ENCODE measurements at regions not wholly inside any gene's neighbourhood (a gene's known extent, or its start where the extent isn't known, plus 50 kb on each side); places are given as distances from the start of the nearest gene placed in this dataset.

- H3K27me3 ChIP-seq (ENCODE audit: low read length) = no peaks in the 10 kb centered on the region
- H3K27ac ChIP-seq (ENCODE audit: low read length) = no peak overlapping the region
- BruUV-seq (replicated peaks) = no TSS peak
- H2AFZ ChIP-seq (ENCODE audit: low read length) = no peak overlapping the region
- ChIA-PET CTCF (no interaction called here), POLR2A (ENCODE audit: unreplicated experiment) (no interaction called here)
- H3K9ac ChIP-seq (ENCODE audit: low read length) = no peak overlapping the region
- no peaks in the 10 kb centered on the region for H3F3A ChIP-seq (ENCODE audit: low read length, unreplicated experiment)
- H3K9me2 ChIP-seq (replicated peaks; ENCODE audit: low read length) = no peaks in the 10 kb centered on the region
- H3K36me3 ChIP-seq (ENCODE audit: low read depth, low read length) = no peaks in the 10 kb centered on the region
- H3K4me3 ChIP-seq (ENCODE audit: low read length) = no peak overlapping the region
- no peaks in the 10 kb centered on the region for H3K9me3 ChIP-seq (ENCODE audit: low read length)
- H3K79me2 ChIP-seq (ENCODE audit: low read length) = no peaks in the 10 kb centered on the region
- TF ChIP-seq CTCF (conservative IDR thresholded peaks at IDR 0.05; ENCODE audit: low read depth, low read length) = no peak
- no peak for TF ChIP-seq EZH2phosphoT487 (IDR thresholded peaks at IDR 0.05; ENCODE audit: borderline replicate concordance, low read length)
- TF ChIP-seq EZH2 (IDR thresholded peaks at IDR 0.05; ENCODE audit: low read length, unreplicated experiment) = no peak
- no peaks in the 10 kb centered on the region for H3K4me1 ChIP-seq (ENCODE audit: insufficient read depth, low read length)
- no peak overlapping the region for H3K4me2 ChIP-seq (ENCODE audit: low read length)
- intact Hi-C loops (cut with micrococcal nuclease) = no loop called here
- DNase-seq (no peak), ATAC-seq (no peak)
- H4K20me1 ChIP-seq (ENCODE audit: low read length) = no peaks in the 10 kb centered on the region
Observed at GRCh38 chr2:129014432-129014831, 695.8 kb upstream of the HS6ST1 start.

GRCh38 chr2:129015397-129016285 lies 697.0 kb upstream of the HS6ST1 start:
- no peaks in the 10 kb centered on the region for H3K4me1 ChIP-seq (ENCODE audit: insufficient read depth, low read length)
- ChIA-PET CTCF (no interaction called here), POLR2A (ENCODE audit: unreplicated experiment) (no interaction called here)
- no peaks in the 10 kb centered on the region for H3K79me2 ChIP-seq (ENCODE audit: low read length)
- no peak for TF ChIP-seq CTCF (conservative IDR thresholded peaks at IDR 0.05; ENCODE audit: low read depth, low read length)
- TF ChIP-seq EZH2phosphoT487 (IDR thresholded peaks at IDR 0.05; ENCODE audit: borderline replicate concordance, low read length) = no peak
- no peak for TF ChIP-seq EZH2 (IDR thresholded peaks at IDR 0.05; ENCODE audit: low read length, unreplicated experiment)
- DNase-seq (no peak), ATAC-seq (no peak)
- no peaks in the 10 kb centered on the region for H3K9me3 ChIP-seq (ENCODE audit: low read length)
- H3K4me3 ChIP-seq (ENCODE audit: low read length) = no peak overlapping the region
- no TSS peak for BruUV-seq (replicated peaks)
- no peaks in the 10 kb centered on the region for H3F3A ChIP-seq (ENCODE audit: low read length, unreplicated experiment)
- no peak overlapping the region for H3K4me2 ChIP-seq (ENCODE audit: low read length)
- H3K27me3 ChIP-seq (ENCODE audit: low read length) = no peaks in the 10 kb centered on the region
- no peak overlapping the region for H2AFZ ChIP-seq (ENCODE audit: low read length)
- no peaks in the 10 kb centered on the region for H3K9me2 ChIP-seq (replicated peaks; ENCODE audit: low read length)
- intact Hi-C loops (cut with micrococcal nuclease) = no loop called here
- no peaks in the 10 kb centered on the region for H4K20me1 ChIP-seq (ENCODE audit: low read length)
- no peaks in the 10 kb centered on the region for H3K36me3 ChIP-seq (ENCODE audit: low read depth, low read length)
- no peak overlapping the region for H3K27ac ChIP-seq (ENCODE audit: low read length)
- H3K9ac ChIP-seq (ENCODE audit: low read length) = no peak overlapping the region

GRCh38 chr2:129016972-129017371 lies 698.3 kb upstream of the HS6ST1 start:
- BruUV-seq (replicated peaks) = no TSS peak
- no peaks in the 10 kb centered on the region for H3K79me2 ChIP-seq (ENCODE audit: low read length)
- ChIA-PET POLR2A (ENCODE audit: unreplicated experiment) (no interaction called here), CTCF (no interaction called here)
- no peak overlapping the region for H2AFZ ChIP-seq (ENCODE audit: low read length)
- H3K27me3 ChIP-seq (ENCODE audit: low read length) = no peaks in the 10 kb centered on the region
- no peaks in the 10 kb centered on the region for H3K9me2 ChIP-seq (replicated peaks; ENCODE audit: low read length)
- DNase-seq (no peak), ATAC-seq (no peak)
- H3F3A ChIP-seq (ENCODE audit: low read length, unreplicated experiment) = no peaks in the 10 kb centered on the region
- intact Hi-C loops (cut with micrococcal nuclease) = no loop called here
- no peaks in the 10 kb centered on the region for H3K36me3 ChIP-seq (ENCODE audit: low read depth, low read length)
- no peaks in the 10 kb centered on the region for H3K4me1 ChIP-seq (ENCODE audit: insufficient read depth, low read length)
- H3K4me3 ChIP-seq (ENCODE audit: low read length) = no peak overlapping the region
- no peak overlapping the region for H3K4me2 ChIP-seq (ENCODE audit: low read length)
- no peaks in the 10 kb centered on the region for H3K9me3 ChIP-seq (ENCODE audit: low read length)
- H3K9ac ChIP-seq (ENCODE audit: low read length) = no peak overlapping the region
- TF ChIP-seq EZH2 (IDR thresholded peaks at IDR 0.05; ENCODE audit: low read length, unreplicated experiment) = no peak
- TF ChIP-seq EZH2phosphoT487 (IDR thresholded peaks at IDR 0.05; ENCODE audit: borderline replicate concordance, low read length) = no peak
- no peak for TF ChIP-seq CTCF (conservative IDR thresholded peaks at IDR 0.05; ENCODE audit: low read depth, low read length)
- no peak overlapping the region for H3K27ac ChIP-seq (ENCODE audit: low read length)
- no peaks in the 10 kb centered on the region for H4K20me1 ChIP-seq (ENCODE audit: low read length)
